ENCODE measurements at regions not wholly inside any gene's neighbourhood (a gene's known extent, or its start where the extent isn't known, plus 50 kb on each side); places are given as distances from the start of the nearest gene placed in this dataset.

GRCh38 chr21:25416669-25417068 is 190.6 kb downstream of the MRPL39 start:
- no peak overlapping the region for H3K23ac ChIP-seq (ENCODE audit: low read depth, low read length)
- in situ Hi-C loops (cut with MboI; ENCODE audit: low sequenced_read_pairs) = no loop called here
- no TSS peak for BruUV-seq (replicated peaks)
- no peak overlapping the region for H4K5ac ChIP-seq (ENCODE audit: low read depth, low read length)
- H3K4me3 ChIP-seq (ENCODE audit: insufficient read depth, low read depth, low read length) = no peak overlapping the region
- H3K36me3 ChIP-seq (ENCODE audit: control insufficient read depth, insufficient read depth, low read length) = no peaks in the 10 kb centered on the region
- no peaks in the 10 kb centered on the region for H3K79me1 ChIP-seq (ENCODE audit: low read depth in 1 of 2, low read length in 2 of 2)
- dilution Hi-C loops (cut with HindIII; ENCODE audit: low sequenced_read_pairs, unreplicated experiment) = no loop called here
- no peak overlapping the region for H2AK9ac ChIP-seq (replicated peaks; ENCODE audit: low read depth, low read length, poor library complexity)
- no peak overlapping the region for H4K8ac ChIP-seq (ENCODE audit: low read depth in 2 of 2, low read length in 2 of 2)
- no peaks in the 10 kb centered on the region for H3K9me1 ChIP-seq (ENCODE audit: insufficient read depth, low read length)
- no peak overlapping the region for H2BK120ac ChIP-seq (ENCODE audit: low read depth, low read length)
- H4K20me1 ChIP-seq (ENCODE audit: insufficient read depth, low read length) = no peaks in the 10 kb centered on the region
- ATAC-seq (ENCODE audit: low read depth) (no peak), DNase-seq (no peak)
- no peak overlapping the region for H3K27ac ChIP-seq (ENCODE audit: insufficient read depth, low read length)
- ChIA-PET CTCF (no interaction called here), POLR2A (ENCODE audit: unreplicated experiment) (no interaction called here)
- H3K4me1 ChIP-seq (ENCODE audit: control insufficient read depth, insufficient read depth, low read length) = no peaks in the 10 kb centered on the region
- H3K56ac ChIP-seq (ENCODE audit: extremely low read depth, insufficient read depth, low read length) = no peak overlapping the region
- TF ChIP-seq RCOR1 (IDR thresholded peaks at IDR 0.05; ENCODE audit: insufficient replicate concordance, low read length) (no peak), BHLHE40 (IDR thresholded peaks at IDR 0.05; ENCODE audit: low read depth, low read length) (no peak), POLR2A (IDR thresholded peaks at IDR 0.05; ENCODE audit: low read depth, low read length) (no peak), CHD1 (IDR thresholded peaks at IDR 0.05; ENCODE audit: low read depth, low read length) (no peak), SMC3 (IDR thresholded peaks at IDR 0.05; ENCODE audit: low read depth, low read length) (no peak), MAFK (IDR thresholded peaks at IDR 0.05; ENCODE audit: low read depth, low read length) (no peak), MAZ (IDR thresholded peaks at IDR 0.05; ENCODE audit: borderline replicate concordance, low read depth, low read length) (no peak), USF2 (IDR thresholded peaks at IDR 0.05; ENCODE audit: low read depth, low read length) (no peak), MXI1 (IDR thresholded peaks at IDR 0.05; ENCODE audit: borderline replicate concordance, low read depth, low read length) (no peak), RFX5 (IDR thresholded peaks at IDR 0.05; ENCODE audit: low read depth, low read length) (no peak), RAD21 (IDR thresholded peaks at IDR 0.05; ENCODE audit: low read length) (no peak), NFE2L2 (IDR thresholded peaks at IDR 0.05; ENCODE audit: low read depth, low read length) (no peak)
- no peak overlapping the region for H2AK5ac ChIP-seq (ENCODE audit: low read depth, low read length)
- H3K9me3 ChIP-seq (ENCODE audit: control insufficient read depth, insufficient read depth, low read length) = no peaks in the 10 kb centered on the region; the same call in none of the 2 replicates
- H3K4ac ChIP-seq (ENCODE audit: low read depth, low read length) = no peak overlapping the region
- H2BK5ac ChIP-seq (ENCODE audit: low read depth, low read length, poor library complexity, severe bottlenecking) = no peak overlapping the region
- no peak overlapping the region for H3K18ac ChIP-seq (ENCODE audit: low read depth, low read length)
- no peak overlapping the region for H3K14ac ChIP-seq (replicated peaks; ENCODE audit: low read depth, low read length)
- H3K4me2 ChIP-seq (ENCODE audit: low read depth, low read length) = no peak overlapping the region
- H2BK20ac ChIP-seq (ENCODE audit: low read depth, low read length) = no peak overlapping the region
- no peak overlapping the region for H2BK15ac ChIP-seq (ENCODE audit: low read depth, low read length)
- no peak overlapping the region for H3K9ac ChIP-seq (ENCODE audit: low read depth, low read length)
- peaks cover 4% of the 10 kb centered on the region for H3K27me3 ChIP-seq (ENCODE audit: control insufficient read depth, insufficient read depth, low read length)
- intact Hi-C loops (cut with micrococcal nuclease) = no loop called here
- no peak overlapping the region for H4K91ac ChIP-seq (ENCODE audit: insufficient read depth, low read depth, low read length)
- WGBS, 2 experiments (ENCODE audit: extremely low coverage in 2 of 2, insufficient read length in 1 of 2) = no CpG with 5 or more reads among the region's 2 CpGs
- H2AFZ ChIP-seq (replicated peaks; ENCODE audit: low read length, poor library complexity) = no peak overlapping the region

All from IMR-90 (cell line).